ENCODE measurements at regions not wholly inside any gene's neighbourhood (a gene's known extent, or its start where the extent isn't known, plus 50 kb on each side); places are given as distances from the start of the nearest gene placed in this dataset.

GRCh38 chr21:28419811-28420210 lies 572.9 kb downstream of the LTN1 start:
- Histone ChIP-seq H4K20me1 (replicated peaks; ENCODE audit: insufficient read depth) (no peaks in the 10 kb centered on the region), H3K27ac (ENCODE audit: low read depth) (no peak overlapping the region), H3K9me2 (ENCODE audit: insufficient read depth) (no peaks in the 10 kb centered on the region), H3K4me1 (ENCODE audit: insufficient read depth) (no peaks in the 10 kb centered on the region), H3K36me3 (ENCODE audit: insufficient read depth) (no peaks in the 10 kb centered on the region), H3K79me2 (replicated peaks; ENCODE audit: insufficient read depth) (no peaks in the 10 kb centered on the region), H3F3A (replicated peaks; ENCODE audit: low read depth) (no peaks in the 10 kb centered on the region), H3K4me3 (no peak overlapping the region), H2AFZ (no peak overlapping the region), H3K4me2 (no peak overlapping the region), H3K27me3 (ENCODE audit: insufficient read depth) (no peaks in the 10 kb centered on the region)
- Mint-ChIP-seq H3K4me1 (no peaks in the 10 kb centered on the region), H3K4me3 (no peak overlapping the region), H3K9me3 (no peaks in the 10 kb centered on the region; the same call in 2 of the 3 replicates), H3K27ac (no peak overlapping the region), H3K27me3 (ENCODE audit: insufficient read depth, low read depth, poor library complexity) (no peaks in the 10 kb centered on the region), H3K36me3 (ENCODE audit: low read depth) (no peaks in the 10 kb centered on the region)
- ATAC-seq (no peak), DNase-seq (ENCODE audit: low spot score) (no peak)
- TF ChIP-seq EZH2phosphoT487 (IDR thresholded peaks at IDR 0.05; ENCODE audit: unreplicated experiment) (no peak), CTCF (conservative IDR thresholded peaks at IDR 0.05; ENCODE audit: low read depth in 2 of 2) (no peak), STAT1 (IDR thresholded peaks at IDR 0.05; ENCODE audit: unreplicated experiment) (no peak), ETS1 (IDR thresholded peaks at IDR 0.05) (no peak), ZNF114 (CRISPR knock-in tag; IDR thresholded peaks at IDR 0.05) (no peak), ZNF462 (CRISPR knock-in tag; IDR thresholded peaks at IDR 0.05) (no peak), EZH2 (IDR thresholded peaks at IDR 0.05; ENCODE audit: low read depth, unreplicated experiment) (no peak), REST (IDR thresholded peaks at IDR 0.05; ENCODE audit: unreplicated experiment) (no peak)

Data from GM23338 (cell line).